ENCODE measurements at regions not wholly inside any gene's neighbourhood (a gene's known extent, or its start where the extent isn't known, plus 50 kb on each side); places are given as distances from the start of the nearest gene placed in this dataset.

DNA sequence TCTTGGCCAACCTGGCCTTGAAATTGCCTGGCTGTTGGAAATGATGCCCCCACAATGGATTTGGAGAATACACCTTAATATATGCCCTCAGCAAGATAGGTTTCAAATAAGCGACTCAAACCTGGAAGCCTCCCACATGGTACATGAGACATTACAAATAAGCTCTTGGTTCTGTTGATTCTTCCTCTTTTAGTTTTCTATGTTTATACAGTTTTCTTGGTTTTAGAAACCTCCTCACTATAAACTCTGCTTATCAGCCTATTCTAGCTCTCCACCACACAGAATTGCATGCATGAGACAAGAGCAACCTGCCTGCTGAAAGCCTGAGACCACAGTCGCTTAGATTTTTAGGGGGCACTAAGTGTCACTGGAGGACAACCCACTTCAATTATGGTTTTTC lies 108.8 kb upstream of the PREP start:
- no peaks in the 10 kb centered on the region for H3K9me3 ChIP-seq (ENCODE audit: insufficient read depth, low read depth, low read length)
- no peak overlapping the region for H3K4me3 ChIP-seq (ENCODE audit: low read length)
- no peak overlapping the region for H3K27ac ChIP-seq (ENCODE audit: low read depth, low read length)
- H3K27me3 ChIP-seq (ENCODE audit: insufficient read depth, low read length) = no peaks in the 10 kb centered on the region
- WGBS = 97% methylated on average over 2 of the region's 2 CpGs
- no peaks in the 10 kb centered on the region for H3K36me3 ChIP-seq (ENCODE audit: insufficient read depth, low read length)
- H3K9ac ChIP-seq (ENCODE audit: low read depth, low read length) = no peak overlapping the region
- H3K4me1 ChIP-seq (ENCODE audit: insufficient read depth, low read length) = no peaks in the 10 kb centered on the region

DNA sequence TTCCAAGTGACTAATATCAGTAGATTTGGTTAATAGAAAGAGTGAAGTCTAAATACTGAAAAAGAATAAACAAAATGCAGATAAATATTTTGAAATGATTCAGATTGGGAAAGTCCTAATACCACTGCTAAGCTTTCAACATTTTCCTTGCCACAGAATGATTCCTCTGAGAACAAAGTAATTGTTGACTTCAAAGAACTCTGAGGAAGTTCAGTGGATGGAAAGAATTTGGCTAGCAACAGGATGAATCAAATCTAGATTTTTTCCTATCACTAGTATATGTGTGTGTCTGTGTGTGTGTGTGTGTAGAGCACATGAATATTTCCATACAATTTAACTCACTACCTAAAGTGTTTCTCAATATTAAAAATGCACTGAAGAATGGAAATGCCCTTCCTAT lies 107.9 kb upstream of the PREP start:
- no peak overlapping the region for H3K4me3 ChIP-seq (ENCODE audit: low read length)

DNA sequence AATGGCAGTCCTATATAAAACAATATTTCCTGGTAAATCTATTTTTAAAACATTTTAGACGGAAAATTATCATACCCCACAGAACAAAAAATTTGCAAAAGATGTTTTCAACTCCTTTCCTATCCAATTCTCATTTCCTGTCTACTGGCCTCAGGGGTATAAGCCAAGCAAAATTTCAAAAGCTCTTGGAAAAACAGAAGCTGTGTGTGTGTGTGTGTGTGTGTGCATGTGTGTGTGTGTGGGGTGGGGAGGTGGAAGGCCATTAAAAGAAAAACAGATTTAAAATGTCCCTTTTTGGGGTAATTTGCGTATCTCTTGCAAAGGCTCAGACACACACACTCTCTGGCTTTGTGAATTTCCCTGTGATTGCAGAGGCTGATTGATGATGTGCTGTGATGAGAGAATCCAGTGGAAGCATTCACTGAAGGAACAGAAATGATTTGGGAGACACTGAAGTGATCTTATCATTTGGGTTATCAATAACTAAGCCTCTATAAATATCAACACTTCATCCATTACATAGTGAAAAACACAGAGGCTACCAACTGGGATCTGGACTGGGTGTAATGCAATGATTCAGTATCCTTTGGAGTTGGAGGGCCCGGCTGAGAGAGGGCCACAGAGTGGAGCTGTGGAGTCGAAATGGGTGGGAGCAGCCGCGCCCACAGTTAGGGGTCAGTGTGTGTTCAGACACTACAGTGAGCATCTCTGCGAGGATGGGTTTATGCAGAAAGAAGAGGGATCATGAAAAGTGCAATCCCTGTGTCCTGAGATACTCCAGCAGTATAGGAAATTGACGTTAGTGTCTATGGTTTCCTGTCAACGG lies 106.8 kb upstream of the PREP start:
- WGBS = 64% methylated on average over 9 of the region's 9 CpGs

More for the DNA sequence above, 107.9 kb upstream of the PREP start:
- H3K27me3 ChIP-seq (ENCODE audit: insufficient read depth, low read length) = no peaks in the 10 kb centered on the region
- H3K9me3 ChIP-seq (ENCODE audit: insufficient read depth, low read depth, low read length) = no peaks in the 10 kb centered on the region
- H3K4me1 ChIP-seq (ENCODE audit: insufficient read depth, low read length) = no peaks in the 10 kb centered on the region
- no peak overlapping the region for H3K27ac ChIP-seq (ENCODE audit: low read depth, low read length)
- H3K9ac ChIP-seq (ENCODE audit: low read depth, low read length) = no peak overlapping the region
- H3K36me3 ChIP-seq (ENCODE audit: insufficient read depth, low read length) = no peaks in the 10 kb centered on the region

DNA sequence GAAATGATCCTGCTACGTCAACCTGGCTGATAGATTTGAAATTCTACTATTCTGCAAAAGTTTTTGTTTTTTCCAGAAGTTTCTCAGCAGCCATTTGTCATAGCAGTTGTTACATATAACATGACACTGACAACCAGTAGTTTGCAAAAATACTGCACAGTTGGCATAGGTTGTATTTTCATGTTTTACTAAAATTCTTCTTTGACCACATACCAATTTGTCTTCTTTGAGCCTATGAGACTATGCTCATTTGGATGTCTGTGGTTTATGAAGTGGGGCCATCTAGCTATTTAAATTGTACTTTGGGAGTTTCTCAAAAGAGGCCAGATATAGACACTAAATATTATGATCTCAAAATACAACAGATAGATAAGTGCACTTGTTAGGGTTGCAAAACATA lies 104.9 kb upstream of the PREP start:
- 86% methylated on average over 1 of the region's 1 CpG for WGBS
- H3K4me1 ChIP-seq (ENCODE audit: insufficient read depth, low read length) = no peaks in the 10 kb centered on the region
- no peak overlapping the region for H3K4me3 ChIP-seq (ENCODE audit: low read length)
- H3K9me3 ChIP-seq (ENCODE audit: insufficient read depth, low read depth, low read length) = no peaks in the 10 kb centered on the region
- no peaks in the 10 kb centered on the region for H3K27me3 ChIP-seq (ENCODE audit: insufficient read depth, low read length)
- no peak overlapping the region for H3K27ac ChIP-seq (ENCODE audit: low read depth, low read length)
- H3K9ac ChIP-seq (ENCODE audit: low read depth, low read length) = no peak overlapping the region
- no peaks in the 10 kb centered on the region for H3K36me3 ChIP-seq (ENCODE audit: insufficient read depth, low read length)

More for the DNA sequence above, 106.8 kb upstream of the PREP start:
- H3K4me3 ChIP-seq (ENCODE audit: low read length) = no peak overlapping the region
- no peaks in the 10 kb centered on the region for H3K4me1 ChIP-seq (ENCODE audit: insufficient read depth, low read length)
- H3K27ac ChIP-seq (ENCODE audit: low read depth, low read length) = no peak overlapping the region
- H3K27me3 ChIP-seq (ENCODE audit: insufficient read depth, low read length) = no peaks in the 10 kb centered on the region
- no peaks in the 10 kb centered on the region for H3K9me3 ChIP-seq (ENCODE audit: insufficient read depth, low read depth, low read length)
- no peak overlapping the region for H3K9ac ChIP-seq (ENCODE audit: low read depth, low read length)
- H3K36me3 ChIP-seq (ENCODE audit: insufficient read depth, low read length) = no peaks in the 10 kb centered on the region

DNA sequence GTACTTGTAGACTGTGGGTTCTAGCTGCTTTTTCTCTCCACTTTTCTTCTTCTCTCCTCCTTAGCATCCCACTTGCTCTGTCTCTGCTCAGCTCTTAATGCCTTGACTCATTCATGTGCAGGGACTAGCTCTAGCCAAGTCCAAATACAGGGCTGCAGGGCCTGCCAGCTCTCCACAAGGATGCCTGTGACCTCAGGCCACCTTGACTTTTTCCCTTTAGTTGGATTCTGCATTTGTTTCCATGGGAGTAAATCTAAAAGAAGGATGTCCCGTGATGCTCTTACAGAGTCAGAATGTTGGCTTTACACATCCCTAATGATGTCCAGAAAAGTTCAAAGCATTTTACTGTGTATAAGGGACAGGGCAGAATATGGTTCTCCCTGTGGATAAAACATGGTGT lies 101.8 kb upstream of the PREP start:
- H3K9ac ChIP-seq (ENCODE audit: low read depth, low read length) = no peak overlapping the region
- WGBS = 82% methylated on average over 1 of the region's 1 CpG
- no peaks in the 10 kb centered on the region for H3K36me3 ChIP-seq (ENCODE audit: insufficient read depth, low read length)
- no peaks in the 10 kb centered on the region for H3K4me1 ChIP-seq (ENCODE audit: insufficient read depth, low read length)
- H3K4me3 ChIP-seq (ENCODE audit: low read length) = no peak overlapping the region
- no peak overlapping the region for H3K27ac ChIP-seq (ENCODE audit: low read depth, low read length)
- no peaks in the 10 kb centered on the region for H3K27me3 ChIP-seq (ENCODE audit: insufficient read depth, low read length)
- no peaks in the 10 kb centered on the region for H3K9me3 ChIP-seq (ENCODE audit: insufficient read depth, low read depth, low read length)

DNA sequence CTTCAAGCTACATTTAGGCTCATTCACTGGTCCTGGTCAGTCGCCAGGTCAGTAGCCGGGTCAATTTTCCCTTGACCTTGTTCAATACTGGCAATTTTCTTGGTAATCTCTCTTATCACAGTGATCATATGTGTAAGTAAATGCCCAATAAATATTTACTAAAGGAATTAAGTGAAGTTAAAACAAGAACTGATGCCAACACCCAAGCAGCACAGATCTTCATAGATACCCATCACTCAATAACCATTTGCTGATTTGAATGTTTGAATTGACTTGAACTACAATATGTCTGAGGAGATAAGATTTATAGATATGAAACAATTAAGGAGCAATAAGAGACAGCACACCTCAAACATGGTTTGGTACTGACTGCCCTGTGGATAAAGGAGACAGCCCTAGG lies 100.8 kb upstream of the PREP start:
- H3K27me3 ChIP-seq (ENCODE audit: insufficient read depth, low read length) = no peaks in the 10 kb centered on the region
- H3K36me3 ChIP-seq (ENCODE audit: insufficient read depth, low read length) = no peaks in the 10 kb centered on the region
- no peak overlapping the region for H3K4me3 ChIP-seq (ENCODE audit: low read length)
- no peak overlapping the region for H3K9ac ChIP-seq (ENCODE audit: low read depth, low read length)
- H3K27ac ChIP-seq (ENCODE audit: low read depth, low read length) = no peak overlapping the region
- no peaks in the 10 kb centered on the region for H3K4me1 ChIP-seq (ENCODE audit: insufficient read depth, low read length)
- 100% methylated on average over 2 of the region's 2 CpGs for WGBS
- H3K9me3 ChIP-seq (ENCODE audit: insufficient read depth, low read depth, low read length) = no peaks in the 10 kb centered on the region

DNA sequence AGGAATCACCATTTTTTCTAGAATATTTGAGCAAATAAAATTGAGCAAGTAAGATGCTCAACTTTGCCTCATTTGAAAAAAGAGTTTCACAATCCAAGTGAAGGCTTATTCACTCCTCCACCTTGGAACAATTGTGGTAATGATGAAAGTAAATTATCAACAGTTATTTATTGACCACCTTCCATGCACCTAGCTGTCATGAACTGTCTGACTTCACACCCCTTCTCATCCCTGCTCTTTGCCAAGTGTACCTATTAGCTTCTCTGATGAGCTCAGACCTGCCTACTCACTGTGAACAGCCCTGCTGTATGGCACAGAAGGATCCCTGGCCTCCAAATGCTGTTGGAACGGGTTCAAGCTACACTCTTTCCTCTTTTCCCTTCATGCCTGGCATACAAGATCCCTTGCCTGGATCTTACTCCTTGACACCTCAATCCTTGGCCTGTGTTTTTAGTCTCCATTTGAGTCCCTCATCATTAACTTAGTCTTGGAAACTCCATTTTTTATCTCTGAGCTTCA lies 99.0 kb upstream of the PREP start:
- Histone ChIP-seq H3K4me3 (ENCODE audit: low read length) (no peak overlapping the region), H3K4me1 (ENCODE audit: insufficient read depth, low read length) (no peaks in the 10 kb centered on the region), H3K9ac (ENCODE audit: low read depth, low read length) (no peak overlapping the region), H3K27ac (ENCODE audit: low read depth, low read length) (no peak overlapping the region), H3K27me3 (ENCODE audit: insufficient read depth, low read length) (no peaks in the 10 kb centered on the region), H3K9me3 (ENCODE audit: insufficient read depth, low read depth, low read length) (no peaks in the 10 kb centered on the region), H3K36me3 (ENCODE audit: insufficient read depth, low read length) (no peaks in the 10 kb centered on the region)
- 90% methylated on average over 1 of the region's 1 CpG for WGBS

DNA sequence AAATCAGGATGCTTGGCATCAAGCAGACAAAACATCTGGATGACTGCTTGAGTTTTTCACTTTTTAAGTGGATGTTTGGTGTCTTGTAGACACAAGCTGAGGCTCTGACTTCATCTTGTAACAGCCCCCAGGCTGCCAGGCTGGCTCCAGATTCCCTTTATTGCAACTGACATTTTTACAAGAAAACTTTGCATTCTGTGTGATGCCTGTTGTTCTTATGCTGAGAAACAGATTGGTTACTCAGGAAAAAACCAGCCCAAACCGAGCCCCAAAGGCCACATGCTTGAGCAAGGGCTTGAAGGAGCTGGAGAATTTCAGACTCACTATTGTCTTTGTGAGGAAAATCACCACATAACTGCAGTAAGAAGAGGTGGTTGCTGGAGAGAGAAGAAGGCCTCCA lies 98.4 kb upstream of the PREP start:
- no peak overlapping the region for H3K9ac ChIP-seq (ENCODE audit: low read depth, low read length)
- H3K4me3 ChIP-seq (ENCODE audit: low read length) = no peak overlapping the region
- no peak overlapping the region for H3K27ac ChIP-seq (ENCODE audit: low read depth, low read length)
- no peaks in the 10 kb centered on the region for H3K27me3 ChIP-seq (ENCODE audit: insufficient read depth, low read length)
- no peaks in the 10 kb centered on the region for H3K9me3 ChIP-seq (ENCODE audit: insufficient read depth, low read depth, low read length)
- H3K36me3 ChIP-seq (ENCODE audit: insufficient read depth, low read length) = no peaks in the 10 kb centered on the region
- WGBS = 92% methylated on average over 1 of the region's 1 CpG
- no peaks in the 10 kb centered on the region for H3K4me1 ChIP-seq (ENCODE audit: insufficient read depth, low read length)

DNA sequence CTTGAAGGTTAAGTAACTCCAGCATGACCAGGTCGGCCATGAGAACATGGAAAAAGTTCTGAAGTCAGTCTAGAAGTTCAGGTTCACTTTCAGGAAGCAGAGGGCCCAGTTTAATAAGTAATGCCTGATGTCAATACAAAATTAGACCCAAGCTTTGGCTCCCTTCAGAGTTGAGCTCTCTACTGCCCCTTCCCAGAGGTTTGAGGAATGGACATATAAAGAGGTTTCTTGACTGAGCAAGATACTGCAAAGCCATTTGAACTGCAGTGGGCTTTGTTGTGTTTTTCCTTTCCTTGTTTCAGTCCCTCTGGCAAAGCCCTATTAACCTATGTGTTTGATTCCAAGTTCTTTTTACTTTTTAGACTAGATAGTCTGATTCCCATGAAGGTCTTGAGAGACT lies 97.8 kb upstream of the PREP start:
- 93% methylated on average over 1 of the region's 1 CpG for WGBS
- Histone ChIP-seq H3K36me3 (ENCODE audit: insufficient read depth, low read length) (no peaks in the 10 kb centered on the region), H3K27ac (ENCODE audit: low read depth, low read length) (no peak overlapping the region), H3K9ac (ENCODE audit: low read depth, low read length) (no peak overlapping the region), H3K27me3 (ENCODE audit: insufficient read depth, low read length) (no peaks in the 10 kb centered on the region), H3K9me3 (ENCODE audit: insufficient read depth, low read depth, low read length) (no peaks in the 10 kb centered on the region), H3K4me3 (ENCODE audit: low read length) (no peak overlapping the region), H3K4me1 (ENCODE audit: insufficient read depth, low read length) (no peaks in the 10 kb centered on the region)

DNA sequence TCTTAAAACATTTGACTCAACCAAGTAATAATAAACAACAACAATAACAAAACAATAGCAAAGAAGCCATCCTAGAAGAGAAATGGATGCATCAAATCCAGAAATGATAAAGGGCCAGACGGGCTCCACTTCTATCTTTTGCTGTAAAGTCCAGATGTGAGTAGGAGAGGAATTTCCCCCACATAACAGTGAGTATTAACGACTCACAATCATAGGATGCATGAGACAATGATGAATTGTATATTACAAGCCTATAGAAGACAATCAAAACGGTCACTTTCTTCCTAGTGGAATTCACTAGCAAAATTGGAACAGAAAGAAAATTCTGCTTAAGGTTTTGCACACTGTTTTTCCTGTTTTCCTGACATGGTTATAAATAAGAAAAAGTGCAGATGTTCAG lies 97.0 kb upstream of the PREP start:
- Histone ChIP-seq H3K9ac (ENCODE audit: low read depth, low read length) (no peak overlapping the region), H3K27me3 (ENCODE audit: insufficient read depth, low read length) (no peaks in the 10 kb centered on the region), H3K9me3 (ENCODE audit: insufficient read depth, low read depth, low read length) (no peaks in the 10 kb centered on the region), H3K4me1 (ENCODE audit: insufficient read depth, low read length) (peaks cover 2% of the 10 kb centered on the region; the same call in 1 of the 2 replicates), H3K36me3 (ENCODE audit: insufficient read depth, low read length) (no peaks in the 10 kb centered on the region), H3K27ac (ENCODE audit: low read depth, low read length) (no peak overlapping the region), H3K4me3 (ENCODE audit: low read length) (no peak overlapping the region)
- 100% methylated on average over 1 of the region's 3 CpGs for WGBS

DNA sequence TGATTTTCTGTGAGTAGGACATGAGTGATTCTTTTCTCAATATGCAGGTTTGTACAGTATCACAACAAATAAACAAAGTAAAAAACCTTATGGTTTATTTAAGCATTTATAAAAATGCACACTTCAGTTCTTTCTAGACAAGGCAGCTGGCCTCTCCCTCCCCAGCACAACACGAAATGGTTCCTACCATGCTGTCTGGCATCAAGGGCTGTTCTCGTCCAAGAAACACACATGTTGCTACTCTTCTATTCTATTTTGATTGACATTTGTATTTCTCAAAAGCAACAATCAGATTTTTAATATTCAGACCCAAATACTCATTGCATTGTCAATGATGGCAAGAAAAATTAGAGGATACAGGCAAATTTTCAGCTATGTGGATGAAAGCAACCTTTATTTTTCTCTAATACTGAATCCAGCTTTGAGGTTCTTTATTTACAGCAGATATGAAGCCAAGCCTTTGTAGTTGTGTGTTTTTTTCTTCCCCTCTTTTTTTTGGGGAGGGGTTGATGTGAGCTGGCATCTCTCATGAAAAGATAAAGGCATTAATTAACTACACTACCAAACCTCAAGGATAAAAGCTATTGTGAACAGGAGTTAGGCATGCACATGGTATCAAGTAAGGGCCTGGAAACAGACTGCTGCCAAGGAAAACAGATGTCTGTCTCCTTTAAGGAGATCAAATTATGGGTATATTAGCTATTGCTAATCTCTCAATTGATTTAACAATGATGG lies 96.4 kb upstream of the PREP start:
- 90% methylated on average over 2 of the region's 2 CpGs for WGBS

More for the DNA sequence above, 96.4 kb upstream of the PREP start:
- Histone ChIP-seq H3K27me3 (ENCODE audit: insufficient read depth, low read length) (no peaks in the 10 kb centered on the region), H3K4me3 (ENCODE audit: low read length) (no peak overlapping the region), H3K4me1 (ENCODE audit: insufficient read depth, low read length) (peaks cover 8% of the 10 kb centered on the region; the same call in 1 of the 2 replicates), H3K9ac (ENCODE audit: low read depth, low read length) (no peak overlapping the region), H3K9me3 (ENCODE audit: insufficient read depth, low read depth, low read length) (no peaks in the 10 kb centered on the region), H3K36me3 (ENCODE audit: insufficient read depth, low read length) (no peaks in the 10 kb centered on the region), H3K27ac (ENCODE audit: low read depth, low read length) (no peak overlapping the region)

All from HUES64 (cell line).